ENCODE measurements at regions not wholly inside any gene's neighbourhood (a gene's known extent, or its start where the extent isn't known, plus 50 kb on each side); places are given as distances from the start of the nearest gene placed in this dataset.

GRCh38 chr6:155939253-155939652, 483.6 kb upstream of the NOX3 start:
- TF ChIP-seq GATA2 (IDR thresholded peaks at IDR 0.05; ENCODE audit: low read depth, low read length) (no peak), GATA3 (IDR thresholded peaks at IDR 0.05; ENCODE audit: low read depth, low read length) (no peak)
